Panc1 (cell line): ENCODE measurements at regions not wholly inside any gene's neighbourhood (a gene's known extent, or its start where the extent isn't known, plus 50 kb on each side); places are given as distances from the start of the nearest gene placed in this dataset.

Experiments used
- ATAC-seq: fragments of 200-7000 bp; cut with Tn5 transposase; 2 replicates; pipeline ENCODE4 v1.9.1; 2020; ENCODE audit warnings: mild to moderate bottlenecking, moderate library complexity
- BruUV-seq: library from RNA; stranded (reverse); fragments of 400-500 nt; replicated peaks from 2 replicates; lab custom pipeline; 2021; lab: Mats Ljungman, UMichigan
- CTCF ChIA-PET: fragments of 300-600 bp; sonication (Branson Sonifier 250); formaldehyde crosslinking; loops from one replicate; lab custom pipeline; 2022; ENCODE audit warnings: antibody characterized with exemption; lab: Charles Lee
- POLR2A ChIA-PET: fragments of 300-600 bp; sonication (Branson Sonifier 250); formaldehyde crosslinking; loops from one replicate; lab custom pipeline; 2022; ENCODE audit warnings: antibody characterized with exemption; lab: Charles Lee
- DNase-seq: peaks from one replicate; pipeline ENCODE4 v3.0.0-alpha.2; 2010; ENCODE audit warnings: low read depth, low spot score
- H3K27ac ChIP-seq: 2 replicates; pipeline ENCODE4 v1.5.1; 2011; ENCODE audit warnings: mild to moderate bottlenecking, low read length, inconsistent platforms
- H3K27me3 ChIP-seq: fragments of 200-500 bp; sonication (Bioruptor generic); 2 replicates; pipeline ENCODE4 v1.6.0; 2014; ENCODE audit warnings: low read length, inconsistent platforms; ENCODE audit not compliant: control insufficient read depth, insufficient read depth
- H3K36me3 ChIP-seq: fragments of 200-500 bp; sonication (Bioruptor generic); 2 replicates; pipeline ENCODE4 v1.5.1; 2014; ENCODE audit warnings: inconsistent platforms, mild to moderate bottlenecking, low read length, moderate library complexity; ENCODE audit not compliant: control insufficient read depth, insufficient read depth
- H3K4me1 ChIP-seq: 2 replicates; pipeline ENCODE4 v1.5.1; 2011; ENCODE audit warnings: inconsistent platforms, mild to moderate bottlenecking, low read length, moderate library complexity; ENCODE audit not compliant: control insufficient read depth, insufficient read depth
- H3K4me3 ChIP-seq, 2 experiments: 2 replicates each; pipeline ENCODE4 v1.5.1; 2011 to 2012; ENCODE audit warnings: low read depth in 2 of 2, low read length in 2 of 2, mild to moderate bottlenecking in 2 of 2, inconsistent platforms in 1 of 2, moderate library complexity in 1 of 2
- H3K9me3 ChIP-seq: fragments of 200-500 bp; sonication (Bioruptor generic); 2 replicates; pipeline ENCODE4 v1.5.1; 2014; ENCODE audit warnings: low read depth, mild to moderate bottlenecking, inconsistent platforms, low read length, moderate library complexity; ENCODE audit not compliant: control insufficient read depth, insufficient read depth
- CTCF ChIP-seq: fragments of 450-650 bp; IDR thresholded peaks from 2 replicates; pipeline ENCODE4 v1.5.1; 2017; ENCODE audit warnings: mild to moderate bottlenecking
- POLR2AphosphoS5 ChIP-seq: IDR thresholded peaks from 2 replicates; pipeline ENCODE4 v1.6.1; 2012; ENCODE audit warnings: mild to moderate bottlenecking, low read depth, low read length, moderate library complexity
- REST ChIP-seq, 2 experiments: IDR thresholded peaks; 2 replicates each; pipeline ENCODE4 v1.6.1; 2011 to 2012; ENCODE audit warnings: low read depth in 2 of 2, control low read depth in 1 of 2, low read length in 1 of 2, mild to moderate bottlenecking in 1 of 2, moderate library complexity in 1 of 2; ENCODE audit not compliant: insufficient read depth in 1 of 2
- SIN3A ChIP-seq: IDR thresholded peaks from 2 replicates; pipeline ENCODE4 v1.6.1; 2012; ENCODE audit warnings: low read depth, mild to moderate bottlenecking, low read length, moderate library complexity, borderline replicate concordance; ENCODE audit not compliant: insufficient read depth
- TCF7L2 ChIP-seq: IDR thresholded peaks from 2 replicates; pipeline ENCODE4 v1.6.1; 2011; ENCODE audit warnings: mild to moderate bottlenecking, low read depth, low read length, inconsistent platforms
- in situ Hi-C: cut with HindIII; loops from 2 replicates; pipeline ENCODE4 v1.10.0; 2016; ENCODE audit warnings: low sequenced_read_pairs, low pct_unique_long_range_greater_than_20kb
- intact Hi-C: fragments of 100-400 bp; cut with micrococcal nuclease; formaldehyde crosslinking; loops from one replicate; pipeline ENCODE4 v1.10.0; 2022; ENCODE audit not compliant: unreplicated experiment

GRCh38 chr6:134114918-134115714 lies 62.7 kb upstream of the SLC2A12 start:
- H3K36me3 ChIP-seq = no peaks in the 10 kb centered on the region
- H3K4me3 ChIP-seq = no peak overlapping the region
- BruUV-seq = no TSS peak
- H3K27me3 ChIP-seq = no peaks in the 10 kb centered on the region
- in situ Hi-C loops = no loop called here
- ATAC-seq (no peak), DNase-seq (no peak)
- ChIA-PET CTCF (no interaction called here), POLR2A (no interaction called here)
- intact Hi-C loops = no loop called here
- TF ChIP-seq CTCF = no peak
- no peak for TF ChIP-seq REST (IDR thresholded peaks at IDR 0.05; ENCODE audit: insufficient read depth in 1 of 2, low read depth in 2 of 2, low read length in 1 of 2)
- TF ChIP-seq SIN3A = no peak
- TF ChIP-seq POLR2AphosphoS5 = no peak
- no peaks in the 10 kb centered on the region for H3K4me1 ChIP-seq
- no peak overlapping the region for H3K27ac ChIP-seq
- H3K9me3 ChIP-seq = no peaks in the 10 kb centered on the region

GRCh38 chr6:134114489-134114888 lies 62.1 kb upstream of the SLC2A12 start:
- H3K36me3 ChIP-seq = no peaks in the 10 kb centered on the region
- in situ Hi-C loops = no loop called here
- ChIA-PET POLR2A (interaction anchor here (0.6 to 0.7 kb wide), 2 partner anchors 756 to 1506 kb away, joined by 3 to 6 read pairs; no protein-coding TSS in a partner anchor), CTCF (interaction anchor here (0.6 kb wide), 1 partner anchor 177 kb away, joined by 5 read pairs; no protein-coding TSS in a partner anchor)
- no peaks in the 10 kb centered on the region for H3K27me3 ChIP-seq
- peaks cover 6% of the 10 kb centered on the region; the same call in 1 of the 2 replicates for H3K4me1 ChIP-seq
- no peak for ATAC-seq
- no peaks in the 10 kb centered on the region for H3K9me3 ChIP-seq
- no peak overlapping the region for H3K27ac ChIP-seq
- DNase-seq = no peak
- no peak overlapping the region for H3K4me3 ChIP-seq
- intact Hi-C loops = no loop called here
- TF ChIP-seq CTCF (no peak), REST (IDR thresholded peaks at IDR 0.05; ENCODE audit: insufficient read depth in 1 of 2, low read depth in 2 of 2, low read length in 1 of 2) (no peak), SIN3A (no peak), TCF7L2 (no peak), POLR2AphosphoS5 (no peak)
- BruUV-seq = no TSS peak
